OCI-LY1 (cell line): ENCODE measurements at regions not wholly inside any gene's neighbourhood (a gene's known extent, or its start where the extent isn't known, plus 50 kb on each side); places are given as distances from the start of the nearest gene placed in this dataset.

Experiments used
- H2AFZ ChIP-seq: fragments of 200-600 bp; sonication (generic), shearing (Covaris generic); 2 replicates; pipeline ENCODE4 v1.6.0; 2014; ENCODE audit warnings: antibody characterized with exemption, mild to moderate bottlenecking, low read length
- H3F3A ChIP-seq: fragments of 200-600 bp; sonication (generic), shearing (Covaris generic); 2 replicates; pipeline ENCODE4 v1.6.0; 2014; ENCODE audit warnings: mild to moderate bottlenecking, antibody characterized with exemption, low read length, moderate library complexity; ENCODE audit not compliant: insufficient read depth
- H3K27ac ChIP-seq: fragments of 200-600 bp; sonication (generic); 2 replicates; pipeline ENCODE4 v1.5.1; 2014; ENCODE audit warnings: low read length, mixed run types, mild to moderate bottlenecking, low read depth; ENCODE audit not compliant: poor library complexity, severe bottlenecking
- H3K27me3 ChIP-seq: fragments of 200-600 bp; sonication (generic); 2 replicates; pipeline ENCODE4 v1.6.0; 2014; ENCODE audit warnings: antibody characterized with exemption, mild to moderate bottlenecking, low read length, moderate library complexity; ENCODE audit not compliant: insufficient read depth
- H3K36me3 ChIP-seq: fragments of 200-600 bp; sonication (generic); 2 replicates; pipeline ENCODE4 v1.6.1; 2014; ENCODE audit warnings: mild to moderate bottlenecking, antibody characterized with exemption, low read length, moderate library complexity, mixed read lengths; ENCODE audit not compliant: insufficient read depth
- H3K4me1 ChIP-seq: fragments of 200-600 bp; sonication (generic); 2 replicates; pipeline ENCODE4 v1.5.1; 2014; ENCODE audit warnings: mild to moderate bottlenecking, low read length, moderate library complexity; ENCODE audit not compliant: insufficient read depth, severe bottlenecking
- H3K4me2 ChIP-seq: fragments of 200-600 bp; sonication (generic), shearing (Covaris generic); 2 replicates; pipeline ENCODE4 v1.6.1; 2014; ENCODE audit warnings: low read length
- H3K4me3 ChIP-seq: fragments of 200-600 bp; sonication (generic); 2 replicates; pipeline ENCODE4 v1.5.1; 2014; ENCODE audit warnings: low read length, low read depth, mild to moderate bottlenecking, mixed read lengths; ENCODE audit not compliant: poor library complexity, severe bottlenecking
- H3K79me2 ChIP-seq: fragments of 200-600 bp; shearing (Covaris generic); 2 replicates; pipeline ENCODE4 v1.6.1; 2016; ENCODE audit warnings: mixed run types, low read length, mixed read lengths; ENCODE audit not compliant: insufficient read depth
- H3K9ac ChIP-seq: fragments of 200-600 bp; sonication (generic), shearing (Covaris generic); 2 replicates; pipeline ENCODE4 v1.6.1; 2014; ENCODE audit warnings: mild to moderate bottlenecking, low read length, mixed read lengths
- H3K9me2 ChIP-seq: fragments of 200-600 bp; sonication (generic), shearing (Covaris generic); 2 replicates; pipeline ENCODE4 v1.6.1; 2014; ENCODE audit warnings: low read depth, mild to moderate bottlenecking, low read length, mixed read lengths
- H3K9me3 ChIP-seq: fragments of 200-600 bp; shearing (Covaris generic); 2 replicates; pipeline ENCODE4 v1.6.1; 2014; ENCODE audit warnings: low read length, mixed read lengths
- H4K20me1 ChIP-seq: fragments of 200-600 bp; sonication (generic), shearing (Covaris generic); 2 replicates; pipeline ENCODE4 v1.6.0; 2016; ENCODE audit warnings: mild to moderate bottlenecking, low read length; ENCODE audit not compliant: insufficient read depth
- EZH2 ChIP-seq: fragments of 200-600 bp; sonication (generic), shearing (Covaris generic); IDR thresholded peaks from 2 replicates; pipeline ENCODE4 v1.8.0; 2017; ENCODE audit warnings: borderline replicate concordance, mixed run types, mild to moderate bottlenecking, antibody characterized with exemption, low read length, moderate library complexity, mixed read lengths
- TF ChIP-seq, protein P1 (sequence below): fragments of 200-600 bp; sonication (generic), shearing (Covaris generic); IDR thresholded peaks from 2 replicates; pipeline ENCODE4 v1.5.1; 2017; ENCODE audit warnings: mild to moderate bottlenecking, antibody characterized with exemption, low read length, moderate library complexity, mixed read lengths

DNA sequence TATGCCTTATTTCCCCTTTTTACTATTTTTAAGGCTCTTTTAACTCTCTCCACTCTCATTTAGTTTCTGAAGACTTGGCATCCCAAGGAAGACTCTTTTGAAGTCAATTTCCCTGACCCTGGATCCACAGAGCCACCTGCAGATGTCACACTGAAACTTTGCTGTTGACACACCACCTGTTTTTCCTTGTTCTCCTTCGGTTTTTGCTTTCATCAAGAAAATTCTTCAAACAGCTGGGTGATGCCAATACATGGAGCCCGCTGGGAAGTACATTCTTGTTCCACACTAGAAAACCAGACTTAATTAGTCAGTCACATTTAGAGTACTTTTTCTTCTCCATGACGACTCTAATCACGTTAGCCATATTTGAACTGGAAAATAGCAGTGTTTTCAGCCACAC lies 293.9 kb downstream of the PDGFC start:
- no peak overlapping the region for H2AFZ ChIP-seq
- H3K27me3 ChIP-seq: no peaks in the 10 kb centered on the region
- no peak overlapping the region for H3K4me3 ChIP-seq
- H3K9me3 ChIP-seq: no peaks in the 10 kb centered on the region
- H3K9ac ChIP-seq: no peak overlapping the region
- H3K4me2 ChIP-seq: no peak overlapping the region
- TF ChIP-seq, protein P1, sequence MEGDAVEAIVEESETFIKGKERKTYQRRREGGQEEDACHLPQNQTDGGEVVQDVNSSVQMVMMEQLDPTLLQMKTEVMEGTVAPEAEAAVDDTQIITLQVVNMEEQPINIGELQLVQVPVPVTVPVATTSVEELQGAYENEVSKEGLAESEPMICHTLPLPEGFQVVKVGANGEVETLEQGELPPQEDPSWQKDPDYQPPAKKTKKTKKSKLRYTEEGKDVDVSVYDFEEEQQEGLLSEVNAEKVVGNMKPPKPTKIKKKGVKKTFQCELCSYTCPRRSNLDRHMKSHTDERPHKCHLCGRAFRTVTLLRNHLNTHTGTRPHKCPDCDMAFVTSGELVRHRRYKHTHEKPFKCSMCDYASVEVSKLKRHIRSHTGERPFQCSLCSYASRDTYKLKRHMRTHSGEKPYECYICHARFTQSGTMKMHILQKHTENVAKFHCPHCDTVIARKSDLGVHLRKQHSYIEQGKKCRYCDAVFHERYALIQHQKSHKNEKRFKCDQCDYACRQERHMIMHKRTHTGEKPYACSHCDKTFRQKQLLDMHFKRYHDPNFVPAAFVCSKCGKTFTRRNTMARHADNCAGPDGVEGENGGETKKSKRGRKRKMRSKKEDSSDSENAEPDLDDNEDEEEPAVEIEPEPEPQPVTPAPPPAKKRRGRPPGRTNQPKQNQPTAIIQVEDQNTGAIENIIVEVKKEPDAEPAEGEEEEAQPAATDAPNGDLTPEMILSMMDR: no peak
- TF ChIP-seq EZH2: no peak
- H3F3A ChIP-seq: no peaks in the 10 kb centered on the region
- H3K27ac ChIP-seq: no peak overlapping the region
- no peaks in the 10 kb centered on the region for H3K36me3 ChIP-seq
- H3K4me1 ChIP-seq: no peaks in the 10 kb centered on the region
- no peaks in the 10 kb centered on the region for H3K79me2 ChIP-seq
- H4K20me1 ChIP-seq: no peaks in the 10 kb centered on the region
- H3K9me2 ChIP-seq: no peaks in the 10 kb centered on the region

DNA sequence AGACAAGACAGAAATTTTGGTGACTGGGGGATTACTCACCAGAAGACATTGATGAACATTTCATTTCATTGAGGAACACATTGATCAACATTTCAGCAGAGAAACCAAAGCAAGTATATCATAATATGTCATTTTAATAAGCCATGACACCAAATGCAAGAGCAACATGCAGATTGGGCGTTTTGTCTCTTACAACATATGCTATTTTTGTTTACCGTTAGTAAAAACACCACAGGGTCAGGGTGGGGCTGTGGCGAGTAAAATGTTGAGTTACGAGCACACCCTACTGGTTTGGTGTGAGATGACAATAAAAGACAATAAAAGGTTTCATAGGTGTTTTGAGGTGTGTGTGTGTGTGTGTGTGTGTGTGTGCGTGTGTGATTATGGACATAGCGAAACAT lies 294.5 kb downstream of the PDGFC start:
- Histone ChIP-seq H3K9me3 (no peaks in the 10 kb centered on the region), H4K20me1 (no peaks in the 10 kb centered on the region), H3K4me1 (no peaks in the 10 kb centered on the region), H3F3A (no peaks in the 10 kb centered on the region), H3K9me2 (no peaks in the 10 kb centered on the region), H3K27ac (no peak overlapping the region), H3K4me3 (no peak overlapping the region), H3K27me3 (no peaks in the 10 kb centered on the region), H3K9ac (no peak overlapping the region), H2AFZ (no peak overlapping the region), H3K36me3 (no peaks in the 10 kb centered on the region), H3K4me2 (no peak overlapping the region), H3K79me2 (no peaks in the 10 kb centered on the region)
- no peak for TF ChIP-seq EZH2
- TF ChIP-seq, protein P1: peak; percentile 56; the same call in 1 of the 2 replicates

DNA sequence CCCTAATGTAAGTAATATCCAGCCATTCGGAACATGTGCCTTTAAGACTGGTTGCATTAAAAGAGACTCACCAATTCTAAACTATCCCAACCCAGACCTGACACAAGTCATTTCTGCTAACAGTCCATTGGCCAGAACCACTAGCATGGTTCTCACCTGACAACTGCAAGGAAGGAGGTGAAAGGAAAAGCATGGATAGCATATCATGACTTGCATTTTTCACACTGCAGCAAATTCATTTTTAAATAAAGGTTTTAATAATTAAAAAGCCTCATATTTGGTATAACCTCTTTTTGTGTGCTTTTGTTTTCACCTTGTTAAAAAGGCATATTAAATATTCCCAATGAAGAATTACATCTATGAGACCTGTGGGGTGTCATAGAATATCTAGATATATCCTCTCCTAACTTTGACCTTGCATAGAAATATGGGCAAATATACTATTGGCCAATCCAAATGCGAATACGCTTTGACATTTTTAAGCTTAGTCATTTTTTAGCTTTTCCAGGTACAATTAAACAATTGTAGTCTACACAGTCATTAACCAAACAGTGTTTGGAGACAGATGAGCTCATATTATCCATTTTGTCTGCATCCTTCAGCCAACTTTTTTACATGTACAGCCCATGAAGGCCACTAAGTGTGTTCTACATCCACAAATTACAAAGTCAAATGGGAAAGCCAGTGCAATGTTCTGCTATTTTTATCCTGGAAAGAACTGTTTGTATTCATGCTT lies 295.3 kb downstream of the PDGFC start:
- TF ChIP-seq, protein P1: no peak
- no peak for TF ChIP-seq EZH2
- H2AFZ ChIP-seq: no peak overlapping the region
- no peaks in the 10 kb centered on the region for H3K36me3 ChIP-seq
- no peak overlapping the region for H3K27ac ChIP-seq
- H3K4me2 ChIP-seq: no peak overlapping the region
- no peaks in the 10 kb centered on the region for H3F3A ChIP-seq
- H3K4me3 ChIP-seq: no peak overlapping the region
- H3K79me2 ChIP-seq: no peaks in the 10 kb centered on the region
- H3K9ac ChIP-seq: no peak overlapping the region
- no peaks in the 10 kb centered on the region for H3K4me1 ChIP-seq
- no peaks in the 10 kb centered on the region for H3K27me3 ChIP-seq
- H3K9me2 ChIP-seq: no peaks in the 10 kb centered on the region
- no peaks in the 10 kb centered on the region for H4K20me1 ChIP-seq
- H3K9me3 ChIP-seq: no peaks in the 10 kb centered on the region
